Breast epithelium (tissue), 3 donors: ENCODE measurements at regions not wholly inside any gene's neighbourhood (a gene's known extent, or its start where the extent isn't known, plus 50 kb on each side); places are given as distances from the start of the nearest gene placed in this dataset.

Experiments used
- CTCF ChIP-seq, 3 donors: fragments of 450-650 bp; IDR thresholded peaks; one replicate each; pipeline ENCODE4 v1.5.1; 2016 to 2017; ENCODE audit warnings: antibody characterized with exemption in 3 of 3, mild to moderate bottlenecking in 3 of 3, moderate library complexity in 3 of 3
- POLR2A ChIP-seq: fragments of 450-650 bp; IDR thresholded peaks from one replicate; pipeline ENCODE4 v1.6.1; 2016; ENCODE audit warnings: antibody characterized with exemption, mild to moderate bottlenecking, moderate library complexity
- POLR2AphosphoS5 ChIP-seq, 3 donors: sonication (generic); formaldehyde crosslinking; IDR thresholded peaks; one replicate each; pipeline ENCODE4 v1.6.1; 2017; ENCODE audit warnings: antibody characterized with exemption in 3 of 3

- TF ChIP-seq CTCF (IDR thresholded peaks at IDR 0.05) (no peak), POLR2A (no peak), POLR2AphosphoS5 (IDR thresholded peaks at IDR 0.05) (peak in 1 of 3 donors; percentile 29)
Observed at GRCh38 chr2:12797815-12798214, 81.1 kb downstream of the TRIB2 start.
